Epithelial cell of prostate (primary cell): ENCODE measurements at regions not wholly inside any gene's neighbourhood (a gene's known extent, or its start where the extent isn't known, plus 50 kb on each side); places are given as distances from the start of the nearest gene placed in this dataset.

Source experiments
- DNase-seq: peaks from one replicate; pipeline ENCODE4 v3.0.0-alpha.2; 2011; ENCODE audit warnings: low read depth, low spot score
- H3K27ac ChIP-seq: fragments of 450-650 bp; 2 replicates; pipeline ENCODE4 v1.5.1; 2017; ENCODE audit warnings: mild to moderate bottlenecking

DNA sequence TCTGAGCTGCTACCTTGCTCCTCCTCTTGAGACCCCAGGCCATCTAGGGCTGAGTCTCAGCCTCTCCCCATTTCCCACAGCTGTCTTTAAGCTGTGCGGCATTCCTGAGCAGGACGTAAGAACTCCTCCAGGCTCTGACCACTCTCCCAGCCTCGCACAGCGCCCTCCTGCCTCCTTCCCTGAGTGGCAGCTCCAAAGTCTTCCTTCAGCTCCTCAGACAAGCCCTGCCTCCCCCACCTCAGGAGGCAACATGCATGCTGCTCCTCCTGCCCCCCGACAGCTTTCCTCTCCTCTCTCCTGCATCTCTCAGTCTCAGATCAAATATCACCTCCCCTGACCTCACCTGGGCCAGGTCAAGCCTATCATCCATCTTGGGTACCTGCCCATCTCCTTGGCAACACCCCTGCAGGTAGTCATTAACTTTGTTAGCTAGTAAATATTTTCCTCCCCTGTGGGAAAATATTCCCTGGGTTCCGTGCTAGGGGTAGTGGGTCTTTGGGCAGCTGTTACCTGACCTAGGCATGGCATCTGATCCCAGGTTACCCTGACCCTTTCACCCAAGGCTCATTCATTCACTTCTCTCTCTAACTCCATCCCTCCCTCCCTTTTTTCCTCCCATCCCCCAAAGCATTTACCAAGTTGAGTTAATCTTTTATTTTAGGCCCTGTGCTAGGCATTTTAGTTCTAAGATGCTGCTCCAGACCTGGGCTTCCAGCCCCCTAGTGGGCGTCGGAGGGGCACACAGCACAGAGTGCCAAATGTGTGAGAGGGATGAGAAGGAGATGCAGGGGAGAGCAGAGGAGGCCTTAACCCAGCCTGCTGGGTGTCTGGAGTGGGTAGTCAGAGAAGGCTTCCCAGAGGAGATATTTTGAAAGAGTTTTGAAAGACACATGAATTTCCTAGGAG, 419.9 kb downstream of the PTPRU start:
- DNase-seq: no peak
- H3K27ac ChIP-seq: no peak overlapping the region

- no peak for DNase-seq
Observed at GRCh38 chr1:29655145-29655544, 418.8 kb downstream of the PTPRU start.

GRCh38 chr1:29653886-29654450, 417.6 kb downstream of the PTPRU start:
- no peak for DNase-seq
- H3K27ac ChIP-seq: no peak overlapping the region

More at GRCh38 chr1:29655145-29655544, 418.8 kb downstream of the PTPRU start:
- H3K27ac ChIP-seq: no peak overlapping the region

- H3K27ac ChIP-seq: no peak overlapping the region
- DNase-seq: no peak
Observed at GRCh38 chr1:29653034-29653810, 416.9 kb downstream of the PTPRU start.

- DNase-seq: no peak
- H3K27ac ChIP-seq: no peak overlapping the region
Observed at GRCh38 chr1:29651684-29652665, 415.7 kb downstream of the PTPRU start.

DNA sequence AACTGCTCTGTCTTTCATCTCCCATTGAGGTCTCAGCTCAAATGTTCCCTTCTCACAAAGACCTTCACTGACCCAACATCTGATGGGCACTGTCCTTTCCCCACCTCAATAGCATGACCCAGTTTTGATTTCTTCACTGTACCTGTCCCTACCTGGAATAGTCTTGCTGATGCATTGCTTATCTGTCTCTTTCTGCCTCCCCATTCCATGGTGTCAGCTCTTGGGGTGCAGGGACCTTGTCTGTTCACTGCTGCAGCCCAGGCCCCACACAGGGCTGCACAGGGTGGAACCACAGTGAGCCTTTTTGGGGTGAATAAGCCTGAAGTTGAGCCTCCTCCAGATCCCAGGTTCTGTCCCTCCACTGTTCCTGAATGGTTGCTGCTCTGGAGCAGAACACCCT, 414.9 kb downstream of the PTPRU start:
- H3K27ac ChIP-seq: no peak overlapping the region
- no peak for DNase-seq

GRCh38 chr1:29650476-29650875, 414.2 kb downstream of the PTPRU start:
- H3K27ac ChIP-seq: no peak overlapping the region
- DNase-seq: no peak

- no peak overlapping the region for H3K27ac ChIP-seq
- DNase-seq: no peak
Observed at GRCh38 chr1:29650041-29650400, 413.7 kb downstream of the PTPRU start.

GRCh38 chr1:29649189-29650040, 413.1 kb downstream of the PTPRU start:
- H3K27ac ChIP-seq: no peak overlapping the region
- no peak for DNase-seq

GRCh38 chr1:29648798-29649188, 412.5 kb downstream of the PTPRU start:
- no peak for DNase-seq
- no peak overlapping the region for H3K27ac ChIP-seq

GRCh38 chr1:29648026-29648425, 411.7 kb downstream of the PTPRU start:
- DNase-seq: no peak
- H3K27ac ChIP-seq: no peak overlapping the region

DNA sequence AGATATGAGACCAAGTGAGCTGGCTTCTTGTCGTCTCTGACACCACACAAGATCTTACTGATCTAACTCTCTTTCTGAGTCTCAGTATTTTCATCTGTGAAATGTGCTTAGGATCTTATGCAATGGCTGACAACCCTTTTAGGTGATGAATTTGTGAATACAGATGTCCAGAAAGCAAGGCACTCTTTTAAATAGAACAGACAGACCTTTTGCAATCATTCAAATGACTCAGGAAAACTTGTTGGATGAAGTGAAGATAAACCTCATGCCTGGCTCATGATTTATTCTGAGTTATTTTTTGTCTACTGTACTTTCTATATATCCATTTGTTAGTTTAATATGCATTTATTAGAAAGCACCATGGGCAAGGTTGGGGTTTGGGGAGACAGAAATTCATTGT, 411.3 kb downstream of the PTPRU start:
- no peak overlapping the region for H3K27ac ChIP-seq
- no peak for DNase-seq

- no peak for DNase-seq
- H3K27ac ChIP-seq: no peak overlapping the region
Observed at GRCh38 chr1:29646161-29646775, 409.9 kb downstream of the PTPRU start.

DNA sequence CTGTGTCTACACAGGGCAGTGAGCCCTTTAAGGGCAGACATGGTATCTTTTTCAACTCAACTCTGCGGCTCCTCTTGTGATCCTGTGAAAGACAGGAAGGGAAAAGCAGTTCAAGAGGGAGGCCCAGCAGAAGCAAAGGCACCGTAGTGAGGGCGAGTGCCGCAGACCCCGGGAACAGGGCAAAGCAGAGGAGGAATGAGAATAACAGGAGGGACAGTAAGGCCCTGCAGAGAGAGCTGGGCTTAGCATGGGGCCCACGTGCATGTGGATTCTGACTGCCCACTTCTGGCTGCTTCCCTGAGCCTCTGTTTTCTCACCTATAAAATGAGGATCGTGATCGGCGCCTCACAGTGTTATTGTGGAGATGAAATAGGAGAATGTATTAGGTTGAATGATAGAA, 409.3 kb downstream of the PTPRU start:
- H3K27ac ChIP-seq: no peak overlapping the region
- DNase-seq: no peak

- no peak overlapping the region for H3K27ac ChIP-seq
- DNase-seq: no peak
Observed at GRCh38 chr1:29644812-29645211, 408.5 kb downstream of the PTPRU start.

GRCh38 chr1:29643838-29644440, 407.6 kb downstream of the PTPRU start:
- DNase-seq: no peak
- no peak overlapping the region for H3K27ac ChIP-seq

DNA sequence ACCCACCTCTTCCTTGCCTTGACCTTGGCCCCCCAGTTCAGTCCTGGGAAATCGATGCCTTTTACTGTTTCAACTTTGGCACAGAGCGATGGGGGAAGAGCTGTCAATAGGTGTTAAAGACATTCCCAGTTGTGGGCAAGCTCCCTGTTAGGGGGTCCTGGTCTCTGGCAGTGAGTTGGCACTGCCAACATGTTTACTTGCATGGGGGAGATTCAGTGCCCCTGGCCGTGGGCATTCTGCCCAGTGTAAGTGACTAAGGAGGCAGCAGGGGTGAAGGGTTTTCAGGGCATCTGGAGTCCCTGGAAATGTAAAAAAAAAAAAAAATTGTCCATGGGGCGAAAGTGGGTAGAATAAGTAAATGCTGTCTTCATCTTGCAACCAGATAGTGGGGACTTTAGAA, 407.0 kb downstream of the PTPRU start:
- no peak for DNase-seq
- H3K27ac ChIP-seq: no peak overlapping the region

GRCh38 chr1:29642519-29642918, 406.2 kb downstream of the PTPRU start:
- H3K27ac ChIP-seq: no peak overlapping the region
- no peak for DNase-seq
